ENCODE measurements at regions not wholly inside any gene's neighbourhood (a gene's known extent, or its start where the extent isn't known, plus 50 kb on each side); places are given as distances from the start of the nearest gene placed in this dataset.

DNA sequence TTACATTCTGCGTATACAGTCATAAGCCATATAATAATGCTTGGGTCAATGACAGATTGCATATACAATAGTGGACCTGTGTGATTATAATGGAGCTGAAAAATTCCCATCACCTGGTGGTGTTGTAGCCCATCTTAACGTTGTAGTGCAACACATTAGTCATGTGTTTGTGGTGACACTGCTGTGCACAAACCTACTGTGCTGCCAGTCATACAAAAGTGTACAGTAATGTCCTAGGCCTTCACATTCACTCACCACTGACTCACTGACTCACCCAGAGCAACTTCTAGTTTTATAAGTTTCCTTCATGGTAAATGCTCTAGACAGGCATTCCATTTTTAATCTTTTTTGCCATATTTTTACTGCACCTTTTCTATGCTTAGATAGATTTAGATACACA is 194.8 kb upstream of the SEL1L start:
- Mint-ChIP-seq H3K4me1 (ENCODE audit: low read depth) (no peaks in the 10 kb centered on the region), H3K9me3 (no peaks in the 10 kb centered on the region), H3K4me3 (no peak overlapping the region), H3K27me3 (ENCODE audit: low read depth) (no peaks in the 10 kb centered on the region), H3K36me3 (ENCODE audit: insufficient read depth in 2 of 2) (no peaks in the 10 kb centered on the region), H3K27ac (no peak overlapping the region)
- DNase-seq = no peak
- ATAC-seq (replicated peaks in 1 of 2) = no peak

- DNase-seq (no peak), ATAC-seq (replicated peaks in 1 of 2) (no peak)
- no peak overlapping the region for H3K4me3 Mint-ChIP-seq
- no peaks in the 10 kb centered on the region for H3K9me3 Mint-ChIP-seq
- no peaks in the 10 kb centered on the region for H3K36me3 Mint-ChIP-seq (ENCODE audit: insufficient read depth in 2 of 2)
- no peaks in the 10 kb centered on the region for H3K27me3 Mint-ChIP-seq (ENCODE audit: low read depth)
- no peaks in the 10 kb centered on the region for H3K4me1 Mint-ChIP-seq (ENCODE audit: low read depth)
- no peak overlapping the region for H3K27ac Mint-ChIP-seq
These were observed 196.0 kb upstream of the SEL1L start for GRCh38 chr14:81729622-81730021.

DNA sequence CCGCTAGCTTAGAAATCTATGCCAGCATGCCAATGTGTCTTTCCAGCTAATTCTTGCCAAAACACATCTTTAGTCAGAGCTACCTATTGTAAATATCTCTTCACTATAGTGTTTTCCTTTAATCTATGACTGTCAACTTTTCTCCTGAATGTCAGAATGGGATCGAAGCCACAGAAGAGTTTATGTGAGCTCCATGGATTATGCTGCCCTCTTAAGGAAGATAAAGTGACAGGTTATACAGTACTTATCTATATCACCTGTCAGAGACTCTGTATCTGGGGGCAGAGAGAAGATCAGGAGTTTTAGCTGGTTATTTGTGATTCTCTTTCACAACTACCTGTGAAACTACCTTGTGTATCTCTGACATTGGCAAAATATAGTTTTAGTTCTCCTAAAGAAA is 204.3 kb upstream of the SEL1L start:
- ATAC-seq (replicated peaks in 1 of 2) (no peak), DNase-seq (no peak)
- Mint-ChIP-seq H3K4me1 (ENCODE audit: low read depth) (no peaks in the 10 kb centered on the region), H3K4me3 (no peak overlapping the region), H3K9me3 (peaks cover 2 to 5% of the 10 kb centered on the region in 2 donors), H3K36me3 (ENCODE audit: insufficient read depth in 2 of 2) (no peaks in the 10 kb centered on the region), H3K27ac (no peak overlapping the region), H3K27me3 (ENCODE audit: low read depth) (no peaks in the 10 kb centered on the region)

DNA sequence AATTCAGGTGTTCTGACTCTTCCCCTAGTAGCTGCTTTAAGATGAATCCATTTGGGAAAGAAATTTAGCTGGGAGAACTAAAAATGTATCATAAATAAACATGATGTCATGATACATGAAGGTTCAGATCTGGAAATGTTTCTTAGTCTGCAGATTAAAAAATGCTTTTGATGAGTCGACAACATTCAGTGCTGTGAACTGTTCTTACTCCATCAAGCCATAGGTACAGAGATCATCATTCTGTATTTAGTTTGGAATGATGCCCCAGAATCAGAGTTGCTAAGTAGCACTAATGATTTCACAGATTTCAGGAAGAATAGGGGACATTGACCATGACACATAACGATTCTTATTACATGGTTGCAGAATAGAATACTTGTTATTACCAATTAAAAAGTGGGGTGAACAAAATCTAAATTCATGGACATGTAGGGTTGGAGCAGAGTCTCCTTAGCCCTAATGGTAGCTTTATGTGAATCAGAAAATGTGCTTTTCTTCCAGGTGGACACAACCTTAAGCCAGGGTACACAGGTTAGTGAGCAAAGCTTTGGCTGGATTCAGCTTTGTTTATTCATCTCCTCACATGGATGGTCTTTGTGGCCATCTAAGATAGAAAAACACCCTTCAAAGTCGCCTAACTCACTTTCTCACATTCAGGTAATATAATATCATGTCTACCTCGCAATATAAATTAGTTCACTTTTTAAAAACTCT is 205.4 kb upstream of the SEL1L start:
- Mint-ChIP-seq H3K4me1 (ENCODE audit: low read depth) (no peaks in the 10 kb centered on the region), H3K9me3 (peaks cover 2 to 5% of the 10 kb centered on the region in 2 donors), H3K27me3 (ENCODE audit: low read depth) (no peaks in the 10 kb centered on the region), H3K36me3 (ENCODE audit: insufficient read depth in 2 of 2) (no peaks in the 10 kb centered on the region), H3K4me3 (no peak overlapping the region), H3K27ac (no peak overlapping the region)
- no peak for DNase-seq
- no peak for ATAC-seq (replicated peaks in 1 of 2)

- no peaks in the 10 kb centered on the region for H3K9me3 Mint-ChIP-seq
- H3K36me3 Mint-ChIP-seq (ENCODE audit: insufficient read depth in 2 of 2) = no peaks in the 10 kb centered on the region
- ATAC-seq (replicated peaks in 1 of 2) = no peak
- no peak for DNase-seq
- H3K27ac Mint-ChIP-seq = no peak overlapping the region
- H3K27me3 Mint-ChIP-seq (ENCODE audit: low read depth) = no peaks in the 10 kb centered on the region
- no peaks in the 10 kb centered on the region for H3K4me1 Mint-ChIP-seq (ENCODE audit: low read depth)
- no peak overlapping the region for H3K4me3 Mint-ChIP-seq
These were observed 210.0 kb upstream of the SEL1L start for GRCh38 chr14:81743605-81744004.

GRCh38 chr14:81751198-81751597 is 217.5 kb upstream of the SEL1L start:
- Mint-ChIP-seq H3K27me3 (ENCODE audit: low read depth) (no peaks in the 10 kb centered on the region), H3K4me3 (no peak overlapping the region), H3K9me3 (peaks cover 2 to 3% of the 10 kb centered on the region in 2 donors), H3K4me1 (ENCODE audit: low read depth) (no peaks in the 10 kb centered on the region), H3K27ac (no peak overlapping the region), H3K36me3 (ENCODE audit: insufficient read depth in 2 of 2) (no peaks in the 10 kb centered on the region)
- ATAC-seq (replicated peaks in 1 of 2) (no peak), DNase-seq (no peak)

GRCh38 chr14:81759541-81759940 is 225.9 kb upstream of the SEL1L start:
- Mint-ChIP-seq H3K4me1 (ENCODE audit: low read depth) (no peaks in the 10 kb centered on the region), H3K4me3 (no peak overlapping the region), H3K27ac (no peak overlapping the region), H3K27me3 (ENCODE audit: low read depth) (no peaks in the 10 kb centered on the region), H3K9me3 (peaks cover 4% of the 10 kb centered on the region in 2 donors), H3K36me3 (ENCODE audit: insufficient read depth in 2 of 2) (no peaks in the 10 kb centered on the region)
- ATAC-seq (replicated peaks in 1 of 2) (no peak), DNase-seq (no peak)

DNA sequence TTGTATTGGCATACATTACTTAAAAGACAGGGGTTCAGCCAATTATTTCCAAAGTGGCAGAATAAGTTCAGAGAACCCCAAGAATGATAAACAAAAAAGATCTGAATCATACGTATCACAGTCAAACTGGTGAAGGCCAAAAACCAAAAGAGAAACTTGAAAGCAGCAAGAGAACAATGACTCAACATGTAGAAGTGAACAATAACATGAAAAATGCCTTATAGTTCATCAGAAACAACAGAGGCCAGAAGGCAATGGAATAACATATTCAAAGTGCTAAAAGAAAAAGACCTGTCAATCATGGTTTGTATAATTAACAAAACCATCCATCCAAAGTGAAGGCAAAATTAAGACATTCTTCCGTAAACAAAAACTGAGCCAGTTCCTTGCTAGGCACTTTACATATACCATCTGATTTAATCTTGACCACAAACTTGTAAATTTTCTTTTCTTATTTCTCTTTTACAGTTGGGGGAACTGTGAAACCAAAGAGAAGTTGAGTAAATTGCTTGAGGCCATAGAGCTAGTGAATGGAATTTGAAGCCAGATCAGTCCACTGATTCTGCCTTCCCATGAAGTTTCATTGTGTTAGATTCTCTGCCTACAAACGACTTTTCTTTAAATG is 232.1 kb upstream of the SEL1L start:
- no peak overlapping the region for H3K27ac Mint-ChIP-seq
- H3K36me3 Mint-ChIP-seq (ENCODE audit: insufficient read depth in 2 of 2) = no peaks in the 10 kb centered on the region
- peaks cover 6 to 7% of the 10 kb centered on the region in 2 donors for H3K9me3 Mint-ChIP-seq
- no peak overlapping the region for H3K4me3 Mint-ChIP-seq
- no peak for DNase-seq
- ATAC-seq (replicated peaks in 1 of 2) = no peak
- H3K27me3 Mint-ChIP-seq (ENCODE audit: low read depth) = no peaks in the 10 kb centered on the region
- peaks cover 6% of the 10 kb centered on the region for H3K4me1 Mint-ChIP-seq (ENCODE audit: low read depth)

DNA sequence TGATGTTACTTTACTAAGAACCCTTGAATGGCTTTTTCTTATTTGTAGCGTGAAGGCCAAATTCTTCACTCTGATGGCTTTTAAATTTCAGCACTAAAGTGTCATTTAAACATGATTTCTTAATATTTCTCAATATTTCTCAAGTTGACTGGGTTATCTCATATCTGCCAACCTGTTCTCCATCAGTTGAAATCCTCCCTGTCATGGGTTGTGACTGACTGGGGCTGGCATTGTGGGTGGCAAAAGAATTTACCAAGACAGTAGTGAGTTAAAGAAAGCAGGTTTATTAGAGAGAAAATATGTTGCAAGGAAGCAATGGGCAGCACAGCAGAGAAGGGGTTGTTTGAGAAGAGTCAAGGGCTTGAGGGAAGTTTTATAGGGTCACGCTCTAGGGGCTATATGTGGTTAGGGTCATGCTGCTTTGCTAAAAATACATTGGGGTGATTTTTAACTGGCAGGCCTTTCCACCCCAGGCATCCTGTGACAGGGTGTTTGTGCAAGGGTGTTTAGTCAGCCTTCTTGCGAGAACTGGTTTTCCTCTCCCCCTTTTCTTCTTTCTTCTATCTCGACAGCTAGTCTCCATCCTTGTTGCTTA is 232.8 kb upstream of the SEL1L start:
- H3K36me3 Mint-ChIP-seq (ENCODE audit: insufficient read depth in 2 of 2) = no peaks in the 10 kb centered on the region
- ATAC-seq (replicated peaks in 1 of 2) (no peak), DNase-seq (no peak)
- H3K4me3 Mint-ChIP-seq = no peak overlapping the region
- H3K9me3 Mint-ChIP-seq = peaks cover 5 to 6% of the 10 kb centered on the region in 2 donors
- H3K27ac Mint-ChIP-seq = no peak overlapping the region
- H3K4me1 Mint-ChIP-seq (ENCODE audit: low read depth) = peaks cover 6% of the 10 kb centered on the region
- no peaks in the 10 kb centered on the region for H3K27me3 Mint-ChIP-seq (ENCODE audit: low read depth)

- no peak for ATAC-seq (replicated peaks in 1 of 2)
- no peak overlapping the region for H3K27ac Mint-ChIP-seq
- DNase-seq = no peak
- H3K4me1 Mint-ChIP-seq (ENCODE audit: low read depth) = peaks cover 6% of the 10 kb centered on the region
- no peak overlapping the region for H3K4me3 Mint-ChIP-seq
- peaks cover 7 to 8% of the 10 kb centered on the region in 2 donors for H3K9me3 Mint-ChIP-seq
- H3K36me3 Mint-ChIP-seq (ENCODE audit: insufficient read depth in 2 of 2) = no peaks in the 10 kb centered on the region
- no peaks in the 10 kb centered on the region for H3K27me3 Mint-ChIP-seq (ENCODE audit: low read depth)
These were observed 233.8 kb upstream of the SEL1L start for GRCh38 chr14:81767266-81767995.

- Mint-ChIP-seq H3K4me1 (ENCODE audit: low read depth) (no peaks in the 10 kb centered on the region), H3K4me3 (no peak overlapping the region), H3K27me3 (ENCODE audit: low read depth) (no peaks in the 10 kb centered on the region), H3K27ac (no peak overlapping the region), H3K36me3 (ENCODE audit: insufficient read depth in 2 of 2) (no peaks in the 10 kb centered on the region), H3K9me3 (peaks cover 7 to 9% of the 10 kb centered on the region in 2 donors)
- DNase-seq = no peak
- ATAC-seq (replicated peaks in 1 of 2) = no peak
These were observed 238.1 kb upstream of the SEL1L start for GRCh38 chr14:81771651-81772275.

- Mint-ChIP-seq H3K36me3 (ENCODE audit: insufficient read depth in 2 of 2) (no peaks in the 10 kb centered on the region), H3K27ac (no peak overlapping the region), H3K4me3 (no peak overlapping the region), H3K27me3 (ENCODE audit: low read depth) (no peaks in the 10 kb centered on the region), H3K4me1 (ENCODE audit: low read depth) (no peaks in the 10 kb centered on the region), H3K9me3 (peaks cover 7% of the 10 kb centered on the region in 2 donors)
- ATAC-seq (replicated peaks in 1 of 2) (no peak), DNase-seq (no peak)
These were observed 238.7 kb upstream of the SEL1L start for GRCh38 chr14:81772381-81772780.

DNA sequence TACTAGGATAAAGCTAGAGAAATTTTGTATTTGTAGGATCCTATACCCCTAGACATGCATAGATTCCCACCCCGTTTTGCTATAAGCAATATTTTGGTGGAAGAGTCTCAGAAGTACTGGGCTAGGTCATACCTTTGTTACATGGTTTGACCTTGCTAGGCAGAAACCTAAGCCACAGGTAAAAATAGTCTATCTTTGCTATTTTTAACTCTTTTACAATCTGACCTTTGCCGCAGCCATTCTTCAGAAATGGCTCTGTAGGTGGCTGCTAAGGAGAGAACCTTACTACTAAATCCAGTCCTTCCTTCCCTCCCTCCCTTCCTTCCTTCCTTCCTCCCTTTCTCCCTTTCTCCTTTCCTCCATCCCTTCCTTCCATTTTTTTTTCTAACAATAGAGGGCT is 242.9 kb upstream of the SEL1L start:
- H3K9me3 Mint-ChIP-seq = peaks cover 2 to 11% of the 10 kb centered on the region in 2 donors
- no peaks in the 10 kb centered on the region for H3K4me1 Mint-ChIP-seq (ENCODE audit: low read depth)
- no peaks in the 10 kb centered on the region for H3K27me3 Mint-ChIP-seq (ENCODE audit: low read depth)
- ATAC-seq (replicated peaks in 1 of 2) = no peak
- no peaks in the 10 kb centered on the region for H3K36me3 Mint-ChIP-seq (ENCODE audit: insufficient read depth in 2 of 2)
- DNase-seq = no peak
- no peak overlapping the region for H3K4me3 Mint-ChIP-seq
- H3K27ac Mint-ChIP-seq = no peak overlapping the region

Data from activated T-cell treated with anti-CD3 and anti-CD28 coated beads, Interleukin-2, amount 50 U/mL, for 72 hours (primary cell).